HG02973 (cell line): ENCODE measurements at regions not wholly inside any gene's neighbourhood (a gene's known extent, or its start where the extent isn't known, plus 50 kb on each side); places are given as distances from the start of the nearest gene placed in this dataset.
"Not testable (repeated sequence)": the region's sequence is repeated elsewhere in the genome, so short reads cannot be mapped to it uniquely, and the experiment has no call there.

Experiments used
- ATAC-seq: cut with Tn5 transposase; IDR thresholded peaks from one replicate; pipeline ENCODE4 v1.9.1; 2021; ENCODE audit warnings: moderate library complexity; ENCODE audit not compliant: unreplicated experiment

- ATAC-seq: no peak
Observed at GRCh38 chr22:49008682-49009235, 818.9 kb downstream of the BRD1 start.

GRCh38 chr22:49007013-49007653 lies 820.5 kb downstream of the BRD1 start:
- no peak for ATAC-seq

GRCh38 chr22:49006207-49007012 lies 821.3 kb downstream of the BRD1 start:
- ATAC-seq: no peak

DNA sequence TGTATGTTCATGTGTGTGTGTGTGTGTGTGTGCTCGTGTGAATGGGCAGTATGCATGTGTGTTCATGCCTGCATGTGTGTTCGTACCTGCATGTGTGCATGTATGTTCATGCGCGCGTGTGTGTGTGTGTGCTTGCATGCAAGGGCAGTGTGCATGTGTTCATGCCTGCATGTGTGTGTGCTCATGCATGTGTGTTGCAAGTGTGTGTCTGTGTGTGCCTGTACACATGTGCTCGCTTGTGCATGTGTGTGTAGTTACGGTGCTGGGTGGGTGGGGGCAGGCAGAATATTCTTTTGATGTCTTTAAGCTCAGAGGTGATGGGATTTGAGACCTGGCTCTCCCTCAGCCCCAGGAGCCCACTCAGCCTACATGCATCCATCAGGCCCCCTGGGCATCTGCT lies 822.1 kb downstream of the BRD1 start:
- ATAC-seq: no peak

DNA sequence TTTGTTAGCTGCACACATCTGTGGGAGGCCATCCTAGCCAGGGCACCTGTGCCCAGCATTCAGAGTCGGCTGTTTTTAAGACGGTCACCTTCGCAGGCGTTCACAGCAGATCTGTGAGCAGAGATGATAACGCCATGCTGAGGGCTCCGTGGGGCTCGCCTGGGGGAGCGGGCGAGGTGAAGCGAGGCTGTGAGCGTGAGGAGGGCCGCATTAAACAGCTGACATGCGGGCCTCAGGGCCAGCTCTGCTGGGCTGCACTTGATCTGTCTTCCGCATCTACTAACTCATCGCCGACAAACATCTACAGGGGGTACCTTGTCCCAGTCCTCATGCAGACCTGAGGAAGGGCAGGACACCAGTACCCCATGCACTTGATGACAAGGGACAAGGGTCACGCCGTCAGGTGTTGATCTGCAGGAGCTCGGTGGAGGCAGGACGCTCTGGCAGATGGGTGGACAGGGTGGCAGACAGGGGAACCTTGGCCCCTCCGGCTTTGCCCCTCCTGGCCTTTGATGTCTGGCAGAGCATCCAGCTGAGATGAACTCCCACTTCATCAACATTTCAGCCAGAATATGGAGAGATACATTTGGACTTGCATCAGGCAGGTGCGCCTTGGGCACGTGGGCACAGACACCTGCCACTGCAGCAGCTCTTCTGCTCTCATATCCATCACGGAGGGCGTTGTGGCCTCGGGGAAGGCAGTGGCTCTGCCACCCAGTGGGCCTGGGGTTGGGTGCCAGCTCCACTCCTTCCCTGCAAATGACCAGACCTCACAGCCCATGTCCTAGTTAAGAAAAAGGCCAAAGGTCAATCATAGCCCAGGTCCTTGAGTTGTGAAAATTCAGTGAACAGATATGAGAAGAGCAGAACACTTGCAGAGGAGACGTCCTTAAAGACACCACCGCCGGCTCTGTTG lies 822.9 kb downstream of the BRD1 start:
- ATAC-seq: no peak

DNA sequence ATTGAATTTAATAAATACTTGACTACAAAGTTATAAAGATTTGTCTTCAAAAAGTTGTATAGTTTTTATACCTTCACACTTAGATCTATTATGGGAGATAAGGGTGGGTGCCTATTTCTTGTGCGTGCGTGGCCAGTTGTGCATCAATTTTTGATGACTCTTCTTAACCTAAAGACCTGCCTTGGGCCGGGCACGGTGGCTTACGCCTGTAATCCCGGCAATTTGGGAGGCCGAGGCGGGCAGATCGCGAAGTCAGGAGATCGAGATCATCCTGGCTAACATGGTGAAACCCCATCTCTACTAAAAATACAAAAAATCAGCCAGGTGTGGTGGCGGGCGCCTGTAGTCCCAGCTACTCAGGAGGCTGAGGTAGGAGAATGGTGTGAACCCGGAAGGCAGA lies 830.1 kb downstream of the BRD1 start:
- not testable (repeated sequence) for ATAC-seq

DNA sequence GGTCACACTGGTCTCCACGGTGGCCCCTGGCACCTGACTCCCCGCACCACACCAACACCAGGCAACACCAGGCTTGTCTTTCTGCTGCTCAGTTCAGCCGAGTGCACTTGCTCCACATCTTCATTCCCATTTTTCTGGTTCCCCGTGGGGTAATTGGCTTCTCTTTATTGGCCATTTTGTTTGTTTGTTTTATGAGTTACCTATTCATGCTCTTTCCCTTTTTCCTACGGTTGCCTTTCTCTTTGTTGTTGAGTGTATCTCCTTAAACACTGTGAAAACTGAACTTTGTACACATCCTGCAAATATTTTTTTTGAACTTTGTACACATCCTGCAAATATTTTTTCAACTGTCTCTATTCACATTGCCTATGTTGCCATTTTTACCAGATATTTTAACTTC lies 834.0 kb downstream of the BRD1 start:
- no peak for ATAC-seq

GRCh38 chr22:48984639-48985038 lies 843.0 kb downstream of the BRD1 start:
- ATAC-seq: no peak

GRCh38 chr22:48982321-48982905 lies 845.3 kb downstream of the BRD1 start:
- no peak for ATAC-seq

- ATAC-seq: no peak
Observed at GRCh38 chr22:48981371-48982061, 846.2 kb downstream of the BRD1 start.

DNA sequence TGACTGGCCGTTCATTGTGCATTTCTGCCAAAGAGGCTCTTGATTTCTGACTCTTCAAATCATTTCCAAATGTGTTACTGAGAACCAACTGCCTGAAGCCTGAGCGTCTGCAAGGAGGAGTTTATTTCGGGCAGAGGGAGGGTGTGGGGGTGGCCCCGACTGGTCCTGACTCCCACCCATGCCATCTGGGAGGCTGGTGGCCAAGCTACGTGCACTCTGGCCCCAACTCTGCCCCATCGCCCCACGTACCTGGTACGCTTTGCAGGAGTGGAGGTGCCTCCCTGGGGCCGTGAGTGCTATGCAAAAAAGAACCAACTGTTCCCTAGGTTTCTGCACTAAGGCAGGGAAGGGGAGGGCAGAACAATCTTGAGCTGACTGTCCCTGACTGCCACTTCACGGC lies 846.8 kb downstream of the BRD1 start:
- ATAC-seq: no peak

DNA sequence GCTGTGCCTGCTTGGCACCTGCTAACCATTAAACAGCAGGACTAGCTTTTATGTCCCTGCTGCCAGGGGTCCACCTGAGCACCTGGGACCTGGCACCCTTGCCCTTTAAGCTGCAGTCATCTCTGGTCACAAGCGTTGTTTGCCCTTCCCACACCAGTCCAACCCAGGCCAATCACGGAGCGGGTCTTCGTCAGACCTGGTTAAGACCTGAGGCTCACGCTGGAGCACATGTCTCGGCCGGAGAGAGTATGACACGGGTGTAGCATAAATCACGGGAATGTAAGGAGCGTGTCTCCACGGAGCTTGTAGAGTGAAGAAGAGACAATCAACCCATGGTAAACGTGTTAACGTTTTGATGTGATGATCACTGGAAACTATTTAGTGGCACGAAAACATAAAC lies 847.3 kb downstream of the BRD1 start:
- ATAC-seq: no peak

- no peak for ATAC-seq
Observed at GRCh38 chr22:48979482-48979881, 848.2 kb downstream of the BRD1 start.

- ATAC-seq: no peak
Observed at GRCh38 chr22:48976556-48977535, 850.8 kb downstream of the BRD1 start.

- no peak for ATAC-seq
Observed at GRCh38 chr22:48975886-48976285, 851.8 kb downstream of the BRD1 start.

DNA sequence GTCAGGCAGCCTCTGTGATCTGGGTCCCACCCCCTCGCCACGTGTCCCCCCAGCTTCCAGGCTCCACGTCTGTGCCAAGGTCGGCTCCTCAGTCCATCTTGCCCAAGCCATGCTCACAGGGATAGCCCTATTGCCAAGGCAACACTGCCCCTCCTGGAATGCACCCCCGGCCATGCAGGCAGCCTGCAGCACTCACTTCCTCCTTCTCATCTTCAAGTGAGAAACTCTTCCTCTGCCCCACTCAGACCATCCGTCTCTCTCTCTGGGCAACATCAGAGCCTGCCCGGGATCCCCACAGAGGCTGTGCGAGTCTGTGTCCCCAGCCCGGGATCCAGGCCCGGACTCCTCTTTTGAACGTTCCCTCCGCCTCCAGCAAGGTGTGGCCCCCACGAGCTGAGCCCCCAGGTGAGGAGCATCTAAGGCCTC lies 852.3 kb downstream of the BRD1 start:
- ATAC-seq: no peak

GRCh38 chr22:48974443-48975315 lies 853.0 kb downstream of the BRD1 start:
- ATAC-seq: no peak

DNA sequence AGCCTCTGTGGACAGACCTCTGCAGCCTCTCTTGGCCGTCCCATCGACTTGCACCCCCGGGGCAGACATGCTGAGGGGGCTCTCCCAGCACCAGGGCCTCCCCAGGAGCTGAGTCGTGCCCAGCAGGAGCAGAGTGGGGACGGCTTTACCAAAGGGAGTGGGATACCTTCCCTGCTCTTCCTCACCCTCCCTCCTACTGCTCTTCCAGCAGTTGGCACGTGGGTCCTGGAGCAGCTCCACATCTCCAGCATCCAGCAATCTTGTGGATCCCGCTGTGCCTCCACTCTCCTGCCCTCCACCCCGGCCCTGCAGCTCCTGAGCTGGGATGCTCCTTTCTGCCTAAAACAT lies 854.0 kb downstream of the BRD1 start:
- no peak for ATAC-seq
